ENCODE measurements at regions not wholly inside any gene's neighbourhood (a gene's known extent, or its start where the extent isn't known, plus 50 kb on each side); places are given as distances from the start of the nearest gene placed in this dataset.

DNA sequence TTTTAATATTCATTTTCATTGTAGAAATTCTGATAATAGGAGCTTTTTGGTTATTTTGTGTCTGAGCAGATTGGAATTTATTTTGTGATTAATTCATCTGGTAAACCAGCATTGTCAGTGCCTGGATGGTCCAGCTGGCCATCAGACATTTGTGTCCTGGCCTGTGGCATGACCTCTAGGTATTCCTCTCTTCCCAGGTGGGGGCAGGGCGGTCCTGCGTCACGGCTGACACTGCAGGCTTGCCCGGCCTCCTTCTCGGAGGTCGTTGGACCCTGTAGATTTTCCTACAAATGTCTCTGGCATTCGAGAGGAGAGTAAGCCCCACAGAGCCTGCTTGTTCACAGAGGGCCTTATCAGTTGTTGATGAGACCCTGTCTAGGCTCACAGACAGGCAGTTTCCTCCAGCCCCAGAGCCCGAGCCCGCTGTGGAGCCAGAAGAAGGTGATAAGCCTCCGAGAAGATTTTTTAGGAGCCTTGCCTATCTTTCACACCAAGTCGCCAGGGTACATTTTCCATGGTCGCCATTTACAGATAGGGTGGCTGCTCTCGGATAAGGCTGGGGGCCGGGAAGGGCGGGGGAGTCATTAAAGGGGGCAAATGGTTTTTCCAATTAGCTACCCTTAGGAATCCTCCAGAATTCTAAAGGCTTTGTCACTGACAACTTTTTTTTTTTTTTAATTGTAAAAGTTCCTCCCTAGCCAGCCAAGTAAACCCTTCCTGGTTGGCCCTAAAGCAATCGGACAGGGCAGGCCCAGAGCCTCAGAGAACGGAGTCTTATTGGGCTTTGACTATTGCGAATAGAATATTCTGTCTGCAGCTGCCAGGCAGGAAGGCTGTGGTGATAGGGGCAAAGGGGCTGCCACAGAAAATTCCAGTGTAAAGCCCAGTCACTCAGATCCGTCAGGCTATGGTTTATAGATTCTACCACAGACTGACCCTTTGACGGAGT, 78.1 kb upstream of the TBX20 start:
- intact Hi-C loops (cut with DNase I; ENCODE audit: low total_unique reads), result no loop called here
- DNase-seq, result no peak
- 55 to 68% methylated on average over 20 of the region's 20 CpGs for WGBS, 2 donors

DNA sequence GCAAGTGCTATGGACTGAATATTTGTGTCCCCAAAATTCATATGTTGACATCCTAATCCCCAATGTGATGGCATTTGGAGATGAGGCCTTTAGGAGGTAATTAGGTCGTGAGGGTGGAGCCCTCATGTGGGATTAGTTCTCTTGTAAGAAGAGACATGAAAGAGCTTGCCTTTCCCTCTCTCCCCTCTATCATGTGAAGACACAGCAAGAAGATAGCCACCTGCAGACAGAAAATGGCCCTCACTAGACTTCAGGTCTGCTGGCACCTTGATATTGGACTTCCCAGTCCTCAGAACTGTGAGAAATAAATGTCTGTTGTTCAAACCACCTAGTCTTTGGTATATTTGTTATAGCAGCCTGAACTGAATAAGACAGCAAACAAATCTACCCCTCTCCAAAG, 75.1 kb upstream of the TBX20 start:
- no peak for TF ChIP-seq POLR2A (IDR thresholded peaks at IDR 0.05)
- TF ChIP-seq, protein P1, sequence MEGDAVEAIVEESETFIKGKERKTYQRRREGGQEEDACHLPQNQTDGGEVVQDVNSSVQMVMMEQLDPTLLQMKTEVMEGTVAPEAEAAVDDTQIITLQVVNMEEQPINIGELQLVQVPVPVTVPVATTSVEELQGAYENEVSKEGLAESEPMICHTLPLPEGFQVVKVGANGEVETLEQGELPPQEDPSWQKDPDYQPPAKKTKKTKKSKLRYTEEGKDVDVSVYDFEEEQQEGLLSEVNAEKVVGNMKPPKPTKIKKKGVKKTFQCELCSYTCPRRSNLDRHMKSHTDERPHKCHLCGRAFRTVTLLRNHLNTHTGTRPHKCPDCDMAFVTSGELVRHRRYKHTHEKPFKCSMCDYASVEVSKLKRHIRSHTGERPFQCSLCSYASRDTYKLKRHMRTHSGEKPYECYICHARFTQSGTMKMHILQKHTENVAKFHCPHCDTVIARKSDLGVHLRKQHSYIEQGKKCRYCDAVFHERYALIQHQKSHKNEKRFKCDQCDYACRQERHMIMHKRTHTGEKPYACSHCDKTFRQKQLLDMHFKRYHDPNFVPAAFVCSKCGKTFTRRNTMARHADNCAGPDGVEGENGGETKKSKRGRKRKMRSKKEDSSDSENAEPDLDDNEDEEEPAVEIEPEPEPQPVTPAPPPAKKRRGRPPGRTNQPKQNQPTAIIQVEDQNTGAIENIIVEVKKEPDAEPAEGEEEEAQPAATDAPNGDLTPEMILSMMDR (IDR thresholded peaks at IDR 0.05), result no peak
- H3K9me3 ChIP-seq, result no peaks in the 10 kb centered on the region
- H3K4me1 ChIP-seq, result no peaks in the 10 kb centered on the region
- intact Hi-C loops (cut with DNase I; ENCODE audit: low total_unique reads), result no loop called here
- H3K27me3 ChIP-seq, result no peaks in the 10 kb centered on the region
- no peak overlapping the region for H3K4me3 ChIP-seq
- WGBS, 2 donors, result 79 to 81% methylated on average over 1 of the region's 1 CpG
- DNase-seq, result no peak
- no peak overlapping the region for H3K27ac ChIP-seq
- H3K36me3 ChIP-seq (ENCODE audit: low read depth, missing control alignments), result no peaks in the 10 kb centered on the region

More for the DNA sequence above, 78.1 kb upstream of the TBX20 start:
- Histone ChIP-seq H3K27me3 (no peaks in the 10 kb centered on the region), H3K4me3 (no peak overlapping the region), H3K4me1 (no peaks in the 10 kb centered on the region), H3K27ac (no peak overlapping the region), H3K36me3 (ENCODE audit: low read depth, missing control alignments) (no peaks in the 10 kb centered on the region), H3K9me3 (no peaks in the 10 kb centered on the region)
- no peak for TF ChIP-seq POLR2A (IDR thresholded peaks at IDR 0.05)
- TF ChIP-seq, protein P1 (IDR thresholded peaks at IDR 0.05), result no peak

DNA sequence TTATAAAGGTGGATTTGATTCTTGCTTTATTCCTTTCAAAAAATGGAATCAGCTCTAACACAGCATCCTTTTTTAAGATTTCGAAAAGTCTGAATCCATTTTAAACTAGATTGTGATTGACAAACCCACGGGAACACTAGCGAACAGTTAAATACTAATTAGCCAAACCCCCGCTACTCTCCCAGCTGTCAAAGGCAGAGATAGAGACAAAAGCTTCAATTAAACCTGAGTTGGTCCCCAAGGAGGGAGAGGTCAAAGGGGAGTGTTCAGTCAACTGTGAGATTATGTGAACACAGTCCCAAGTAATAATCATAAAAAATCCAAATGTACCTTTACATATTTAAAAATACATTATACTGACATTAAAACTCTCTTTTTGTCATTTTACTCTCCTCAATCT, 65.7 kb upstream of the TBX20 start:
- WGBS, 2 donors, result 61 to 70% methylated on average over 4 of the region's 4 CpGs

DNA sequence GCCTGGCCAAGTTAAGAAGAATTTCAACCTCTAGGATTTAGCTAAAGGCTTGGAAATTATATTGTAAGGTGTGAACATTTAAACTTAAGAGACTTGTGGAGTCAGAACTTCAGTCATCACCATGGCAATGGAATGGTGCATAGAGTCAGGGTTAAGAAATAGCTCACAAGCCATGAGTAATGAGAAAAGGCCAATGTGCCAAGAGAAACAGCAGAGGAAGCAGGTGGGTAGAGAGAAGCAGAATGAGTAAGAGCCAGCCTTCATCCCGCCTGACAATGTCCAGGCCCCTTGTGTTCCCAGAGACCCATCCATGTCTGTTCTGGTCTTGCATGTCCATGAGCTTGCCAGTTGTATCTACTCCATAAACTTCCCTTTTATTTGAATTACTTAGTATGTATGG, 62.6 kb upstream of the TBX20 start:
- no peaks in the 10 kb centered on the region for H3K4me1 ChIP-seq
- H3K36me3 ChIP-seq (ENCODE audit: low read depth, missing control alignments), result no peaks in the 10 kb centered on the region
- no peak for DNase-seq
- WGBS, 2 donors, result 62 to 93% methylated on average over 1 of the region's 1 CpG
- H3K27ac ChIP-seq, result no peak overlapping the region
- H3K4me3 ChIP-seq, result no peak overlapping the region
- H3K27me3 ChIP-seq, result no peaks in the 10 kb centered on the region
- TF ChIP-seq, protein P1 (IDR thresholded peaks at IDR 0.05), result no peak
- no peak for TF ChIP-seq POLR2A (IDR thresholded peaks at IDR 0.05)
- intact Hi-C loops (cut with DNase I; ENCODE audit: low total_unique reads), result no loop called here
- no peaks in the 10 kb centered on the region for H3K9me3 ChIP-seq

More for the DNA sequence above, 65.7 kb upstream of the TBX20 start:
- intact Hi-C loops (cut with DNase I; ENCODE audit: low total_unique reads), result no loop called here
- Histone ChIP-seq H3K4me1 (no peaks in the 10 kb centered on the region), H3K27me3 (no peaks in the 10 kb centered on the region), H3K4me3 (no peak overlapping the region), H3K27ac (no peak overlapping the region), H3K9me3 (no peaks in the 10 kb centered on the region), H3K36me3 (ENCODE audit: low read depth, missing control alignments) (no peaks in the 10 kb centered on the region)
- no peak for TF ChIP-seq POLR2A (IDR thresholded peaks at IDR 0.05)
- TF ChIP-seq, protein P1 (IDR thresholded peaks at IDR 0.05), result no peak
- DNase-seq, result no peak
